ENCODE measurements at regions not wholly inside any gene's neighbourhood (a gene's known extent, or its start where the extent isn't known, plus 50 kb on each side); places are given as distances from the start of the nearest gene placed in this dataset.

DNA sequence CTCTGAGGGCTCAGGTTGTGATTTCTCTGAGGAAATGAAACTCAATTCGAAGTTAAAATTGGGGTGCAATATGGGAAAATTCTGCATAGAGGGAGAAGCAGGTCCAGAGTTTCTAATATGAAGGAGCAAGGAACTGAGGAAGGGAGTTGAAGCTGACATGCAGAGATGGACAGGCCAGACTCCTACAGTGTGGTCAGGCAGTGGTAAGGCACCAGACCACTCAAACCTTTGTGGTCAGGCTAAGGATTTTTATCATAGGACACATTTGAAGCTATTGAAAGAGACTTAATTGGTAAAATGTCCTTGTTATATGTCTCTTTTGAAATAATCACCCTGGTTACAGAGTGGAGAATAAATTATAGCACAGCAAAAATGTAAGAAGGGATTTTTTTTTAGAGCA lies 1074.8 kb upstream of the CDH2 start:
- TF ChIP-seq CTCF (IDR thresholded peaks at IDR 0.05): no peak
- TF ChIP-seq ZFX (IDR thresholded peaks at IDR 0.05; ENCODE audit: borderline replicate concordance): no peak
